IMR-90 (cell line): ENCODE measurements at regions not wholly inside any gene's neighbourhood (a gene's known extent, or its start where the extent isn't known, plus 50 kb on each side); places are given as distances from the start of the nearest gene placed in this dataset.

Experiments used
- ATAC-seq: fragments of 200-7000 bp; cut with Tn5 transposase; 2 replicates; pipeline ENCODE4 v1.9.1; 2020; ENCODE audit warnings: low read depth, mild to moderate bottlenecking, moderate library complexity
- BruUV-seq: library from RNA; stranded (reverse); fragments of 400-500 nt; replicated peaks from 2 replicates; lab custom pipeline; 2021; lab: Mats Ljungman, UMichigan
- CTCF ChIA-PET: fragments of 300-600 bp; formaldehyde crosslinking; extraction: SDS; loops from one replicate; lab custom pipeline; 2021; ENCODE audit warnings: antibody characterized with exemption; lab: Yijun Ruan, JAX
- POLR2A ChIA-PET: fragments of 300-600 bp; sonication (Branson Sonifier 250); formaldehyde crosslinking; loops from one replicate; lab custom pipeline; 2022; ENCODE audit warnings: antibody characterized with exemption; ENCODE audit not compliant: unreplicated experiment; lab: Charles Lee
- DNase-seq: peaks from one replicate; pipeline ENCODE4 v3.0.0; 2013
- H2AFZ ChIP-seq: replicated peaks from 2 replicates; pipeline ENCODE3; 2013; ENCODE audit warnings: low read length, mild to moderate bottlenecking; ENCODE audit not compliant: poor library complexity
- H2AK5ac ChIP-seq: 2 replicates; pipeline ENCODE4 v1.6.1; 2013; ENCODE audit warnings: low read depth, low read length, inconsistent platforms
- H2AK9ac ChIP-seq: replicated peaks from 2 replicates; pipeline ENCODE3; 2013; ENCODE audit warnings: mild to moderate bottlenecking, low read depth, low read length, moderate library complexity; ENCODE audit not compliant: poor library complexity
- H2BK120ac ChIP-seq: 2 replicates; pipeline ENCODE4 v1.6.1; 2013; ENCODE audit warnings: low read depth, low read length, inconsistent platforms
- H2BK15ac ChIP-seq: 3 replicates; pipeline ENCODE4 v1.6.1; 2013; ENCODE audit warnings: low read depth, low read length, inconsistent platforms
- H2BK20ac ChIP-seq: 2 replicates; pipeline ENCODE4 v1.6.1; 2013; ENCODE audit warnings: low read depth, mild to moderate bottlenecking, inconsistent platforms, low read length, moderate library complexity
- H2BK5ac ChIP-seq: 2 replicates; pipeline ENCODE4 v1.6.1; 2013; ENCODE audit warnings: mild to moderate bottlenecking, low read depth, low read length, inconsistent platforms; ENCODE audit not compliant: poor library complexity, severe bottlenecking
- H3K14ac ChIP-seq: replicated peaks from 2 replicates; pipeline ENCODE4 v1.6.1; 2013; ENCODE audit warnings: low read depth, low read length, inconsistent platforms
- H3K18ac ChIP-seq: 2 replicates; pipeline ENCODE4 v1.6.1; 2013; ENCODE audit warnings: low read depth, low read length, control low read depth
- H3K23ac ChIP-seq: 2 replicates; pipeline ENCODE4 v1.6.1; 2013; ENCODE audit warnings: low read depth, low read length, inconsistent platforms
- H3K27ac ChIP-seq: 2 replicates; pipeline ENCODE4 v1.5.1; 2013; ENCODE audit warnings: mild to moderate bottlenecking, control low read depth, low read length; ENCODE audit not compliant: insufficient read depth
- H3K27me3 ChIP-seq: 2 replicates; pipeline ENCODE4 v1.6.1; 2013; ENCODE audit warnings: low read length; ENCODE audit not compliant: control insufficient read depth, insufficient read depth
- H3K36me3 ChIP-seq: 2 replicates; pipeline ENCODE4 v1.6.1; 2013; ENCODE audit warnings: low read length, mixed read lengths; ENCODE audit not compliant: control insufficient read depth, insufficient read depth
- H3K4ac ChIP-seq: 2 replicates; pipeline ENCODE4 v1.6.1; 2013; ENCODE audit warnings: low read depth, low read length, inconsistent platforms
- H3K4me1 ChIP-seq: 2 replicates; pipeline ENCODE4 v1.6.1; 2013; ENCODE audit warnings: low read length, mixed read lengths; ENCODE audit not compliant: control insufficient read depth, insufficient read depth
- H3K4me2 ChIP-seq: 2 replicates; pipeline ENCODE4 v1.6.1; 2013; ENCODE audit warnings: low read depth, mild to moderate bottlenecking, control low read depth, low read length, moderate library complexity
- H3K4me3 ChIP-seq: 2 replicates; pipeline ENCODE4 v1.5.1; 2013; ENCODE audit warnings: low read depth, mild to moderate bottlenecking, control low read depth, low read length, moderate library complexity; ENCODE audit not compliant: insufficient read depth
- H3K56ac ChIP-seq: 2 replicates; pipeline ENCODE4 v1.6.1; 2013; ENCODE audit warnings: low read length, inconsistent platforms; ENCODE audit not compliant: insufficient read depth; ENCODE audit errors: extremely low read depth
- H3K79me1 ChIP-seq, 2 experiments: 2 replicates each; pipeline ENCODE4 v1.6.1; 2013; ENCODE audit warnings: low read length in 2 of 2, inconsistent platforms in 1 of 2, low read depth in 1 of 2
- H3K9ac ChIP-seq: 2 replicates; pipeline ENCODE4 v1.6.1; 2013; ENCODE audit warnings: low read depth, low read length, control low read depth
- H3K9me1 ChIP-seq: 2 replicates; pipeline ENCODE4 v1.6.1; 2013; ENCODE audit warnings: low read length, inconsistent platforms; ENCODE audit not compliant: insufficient read depth
- H3K9me3 ChIP-seq: 2 replicates; pipeline ENCODE4 v1.6.1; 2013; ENCODE audit warnings: low read length; ENCODE audit not compliant: control insufficient read depth, insufficient read depth
- H4K20me1 ChIP-seq: 2 replicates; pipeline ENCODE4 v1.6.1; 2013; ENCODE audit warnings: low read length, inconsistent platforms; ENCODE audit not compliant: insufficient read depth
- H4K5ac ChIP-seq: 2 replicates; pipeline ENCODE4 v1.6.1; 2013; ENCODE audit warnings: mild to moderate bottlenecking, low read depth, low read length, control low read depth
- H4K8ac ChIP-seq, 2 experiments: 2 replicates each; pipeline ENCODE4 v1.6.1; 2013; ENCODE audit warnings: low read depth in 2 of 2, low read length in 2 of 2, control low read depth in 1 of 2, inconsistent platforms in 1 of 2
- H4K91ac ChIP-seq: 2 replicates; pipeline ENCODE4 v1.6.1; 2013; ENCODE audit warnings: low read depth, low read length, inconsistent platforms; ENCODE audit not compliant: insufficient read depth
- BHLHE40 ChIP-seq: fragments of 150-350 bp; IDR thresholded peaks from 2 replicates; pipeline ENCODE4 v1.6.1; 2016; ENCODE audit warnings: mild to moderate bottlenecking, low read depth, low read length
- CEBPB ChIP-seq: IDR thresholded peaks from 2 replicates; pipeline ENCODE4 v1.6.1; 2012; ENCODE audit warnings: low read depth, low read length, improper control_type of control experiment
- CHD1 ChIP-seq: IDR thresholded peaks from 2 replicates; pipeline ENCODE4 v1.6.1; 2012; ENCODE audit warnings: low read depth, low read length, improper control_type of control experiment
- FOS ChIP-seq: fragments of 150-350 bp; IDR thresholded peaks from 2 replicates; pipeline ENCODE4 v1.6.1; 2016; ENCODE audit warnings: low read depth, low read length
- MAFK ChIP-seq: IDR thresholded peaks from 2 replicates; pipeline ENCODE4 v1.6.1; 2012; ENCODE audit warnings: low read depth, low read length, improper control_type of control experiment
- MAZ ChIP-seq: IDR thresholded peaks from 2 replicates; pipeline ENCODE4 v1.6.1; 2012; ENCODE audit warnings: low read depth, mild to moderate bottlenecking, low read length, improper control_type of control experiment, moderate library complexity, borderline replicate concordance
- MXI1 ChIP-seq: IDR thresholded peaks from 2 replicates; pipeline ENCODE4 v1.6.1; 2012; ENCODE audit warnings: low read depth, mild to moderate bottlenecking, low read length, moderate library complexity, borderline replicate concordance
- NFE2L2 ChIP-seq: fragments of 150-350 bp; IDR thresholded peaks from 2 replicates; pipeline ENCODE4 v1.6.1; 2016; ENCODE audit warnings: low read depth, mild to moderate bottlenecking, low read length
- POLR2A ChIP-seq: IDR thresholded peaks from 2 replicates; pipeline ENCODE4 v1.6.1; 2012; ENCODE audit warnings: mild to moderate bottlenecking, low read depth, low read length
- RAD21 ChIP-seq: IDR thresholded peaks from 2 replicates; pipeline ENCODE4 v1.6.1; 2012; ENCODE audit warnings: low read length, improper control_type of control experiment
- RCOR1 ChIP-seq: IDR thresholded peaks from 2 replicates; pipeline ENCODE4 v1.6.1; 2012; ENCODE audit warnings: mild to moderate bottlenecking, low read length, improper control_type of control experiment; ENCODE audit not compliant: insufficient replicate concordance
- RFX5 ChIP-seq: IDR thresholded peaks from 2 replicates; pipeline ENCODE4 v1.8.0; 2012; ENCODE audit warnings: low read depth, mild to moderate bottlenecking, low read length, moderate library complexity
- SMC3 ChIP-seq: fragments of 150-350 bp; IDR thresholded peaks from 2 replicates; pipeline ENCODE4 v1.6.1; 2016; ENCODE audit warnings: low read depth, mild to moderate bottlenecking, antibody characterized with exemption, low read length, moderate library complexity
- WGBS, 2 experiments: methylation state at CpG; one replicate each; pipeline versions ENCODE4 v1.1.5 to v1.1.7; 2013; ENCODE audit warnings: missing lambda C conversion rate in 2 of 2; ENCODE audit not compliant: insufficient read length in 1 of 2; ENCODE audit errors: extremely low coverage in 2 of 2; 5-methylcytosine and 5-hydroxymethylcytosine counted together
- dilution Hi-C: fragments of 300-500 bp; cut with HindIII; formaldehyde crosslinking; loops from one replicate; pipeline ENCODE4 v1.14.3; 2018; ENCODE audit warnings: low sequenced_read_pairs; ENCODE audit not compliant: unreplicated experiment
- in situ Hi-C: fragments of 300-500 bp; cut with MboI; formaldehyde crosslinking; loops from 3 replicates; pipeline ENCODE4 v1.14.3; 2019; ENCODE audit warnings: low sequenced_read_pairs, inconsistent platforms, mixed read lengths
- intact Hi-C: fragments of 100-400 bp; cut with micrococcal nuclease; formaldehyde crosslinking; loops from 2 replicates; pipeline ENCODE4 v1.10.0; 2022
- TF ChIP-seq, protein P1 (sequence below): fragments of 150-350 bp; IDR thresholded peaks from 2 replicates; pipeline ENCODE4 v1.6.1; 2017; ENCODE audit warnings: mild to moderate bottlenecking, antibody characterized with exemption, low read length, low read depth
- TF ChIP-seq, protein P2 (sequence below): conservative IDR thresholded peaks from 2 replicates; pipeline ENCODE4 v1.5.1; 2012; ENCODE audit warnings: mild to moderate bottlenecking, low read depth, low read length, improper control_type of control experiment
- TF ChIP-seq, protein P3 (sequence below): fragments of 150-350 bp; IDR thresholded peaks from 2 replicates; pipeline ENCODE4 v1.6.1; 2016; ENCODE audit warnings: low read depth, mild to moderate bottlenecking, low read length, moderate library complexity, borderline replicate concordance

DNA sequence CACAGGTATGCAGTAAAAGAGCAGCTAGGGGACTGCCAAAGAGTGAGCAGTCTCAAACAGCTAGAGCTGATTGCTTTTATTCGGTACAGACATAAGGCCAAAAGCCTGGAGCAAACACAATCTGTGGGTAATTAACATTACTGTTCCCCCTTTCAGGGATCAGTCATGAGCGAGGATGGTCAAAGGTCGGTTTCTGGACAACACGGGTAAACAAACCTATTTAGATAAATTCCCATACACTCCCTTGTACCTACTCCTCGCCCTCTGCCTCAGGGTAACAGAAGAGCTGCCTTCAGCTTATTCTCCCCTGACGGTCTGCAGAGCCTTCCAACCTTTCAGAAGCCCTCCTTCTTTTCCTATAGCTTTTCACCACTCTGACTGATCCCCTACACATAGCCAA lies 586.0 kb downstream of the SUCLG1 start:
- in situ Hi-C loops, result no loop called here
- H3K9me3 ChIP-seq, result peaks cover 12% of the 10 kb centered on the region
- no peak overlapping the region for H3K9ac ChIP-seq
- no peak overlapping the region for H2AFZ ChIP-seq
- no peak overlapping the region for H3K14ac ChIP-seq
- no peak overlapping the region for H3K18ac ChIP-seq
- no peak overlapping the region for H4K5ac ChIP-seq
- H3K27ac ChIP-seq, result no peak overlapping the region
- no TSS peak for BruUV-seq
- no peak overlapping the region for H3K4ac ChIP-seq
- no peak overlapping the region for H2BK15ac ChIP-seq
- H3K4me1 ChIP-seq, result no peaks in the 10 kb centered on the region
- DNase-seq, result no peak
- no peak overlapping the region for H2AK5ac ChIP-seq
- no peak overlapping the region for H2AK9ac ChIP-seq
- H2BK120ac ChIP-seq, result no peak overlapping the region
- H3K36me3 ChIP-seq, result no peaks in the 10 kb centered on the region
- ChIA-PET CTCF (no interaction called here), POLR2A (no interaction called here)
- no peak overlapping the region for H3K56ac ChIP-seq
- no peak overlapping the region for H2BK5ac ChIP-seq
- H3K4me3 ChIP-seq, result no peak overlapping the region
- H4K8ac ChIP-seq, result no peak overlapping the region
- no peak overlapping the region for H4K91ac ChIP-seq
- WGBS, 2 experiments, result 33% methylated on average over 1 of the region's 6 CpGs; no CpG with 5 or more reads in 1 of the 2 experiments
- intact Hi-C loops, result no loop called here
- H3K27me3 ChIP-seq, result no peaks in the 10 kb centered on the region
- H2BK20ac ChIP-seq, result no peak overlapping the region
- no peak for ATAC-seq
- no peaks in the 10 kb centered on the region for H3K9me1 ChIP-seq
- no peaks in the 10 kb centered on the region for H4K20me1 ChIP-seq
- TF ChIP-seq MAFK, result no peak
- TF ChIP-seq CEBPB, result no peak
- TF ChIP-seq POLR2A, result no peak
- no peak for TF ChIP-seq CHD1
- TF ChIP-seq NFE2L2, result no peak
- no peak for TF ChIP-seq MXI1
- TF ChIP-seq RFX5, result no peak
- no peak for TF ChIP-seq MAZ
- no peak for TF ChIP-seq FOS
- TF ChIP-seq RCOR1, result no peak
- TF ChIP-seq BHLHE40, result no peak
- TF ChIP-seq, protein P1, sequence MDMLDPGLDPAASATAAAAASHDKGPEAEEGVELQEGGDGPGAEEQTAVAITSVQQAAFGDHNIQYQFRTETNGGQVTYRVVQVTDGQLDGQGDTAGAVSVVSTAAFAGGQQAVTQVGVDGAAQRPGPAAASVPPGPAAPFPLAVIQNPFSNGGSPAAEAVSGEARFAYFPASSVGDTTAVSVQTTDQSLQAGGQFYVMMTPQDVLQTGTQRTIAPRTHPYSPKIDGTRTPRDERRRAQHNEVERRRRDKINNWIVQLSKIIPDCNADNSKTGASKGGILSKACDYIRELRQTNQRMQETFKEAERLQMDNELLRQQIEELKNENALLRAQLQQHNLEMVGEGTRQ, result no peak
- TF ChIP-seq, protein P2, sequence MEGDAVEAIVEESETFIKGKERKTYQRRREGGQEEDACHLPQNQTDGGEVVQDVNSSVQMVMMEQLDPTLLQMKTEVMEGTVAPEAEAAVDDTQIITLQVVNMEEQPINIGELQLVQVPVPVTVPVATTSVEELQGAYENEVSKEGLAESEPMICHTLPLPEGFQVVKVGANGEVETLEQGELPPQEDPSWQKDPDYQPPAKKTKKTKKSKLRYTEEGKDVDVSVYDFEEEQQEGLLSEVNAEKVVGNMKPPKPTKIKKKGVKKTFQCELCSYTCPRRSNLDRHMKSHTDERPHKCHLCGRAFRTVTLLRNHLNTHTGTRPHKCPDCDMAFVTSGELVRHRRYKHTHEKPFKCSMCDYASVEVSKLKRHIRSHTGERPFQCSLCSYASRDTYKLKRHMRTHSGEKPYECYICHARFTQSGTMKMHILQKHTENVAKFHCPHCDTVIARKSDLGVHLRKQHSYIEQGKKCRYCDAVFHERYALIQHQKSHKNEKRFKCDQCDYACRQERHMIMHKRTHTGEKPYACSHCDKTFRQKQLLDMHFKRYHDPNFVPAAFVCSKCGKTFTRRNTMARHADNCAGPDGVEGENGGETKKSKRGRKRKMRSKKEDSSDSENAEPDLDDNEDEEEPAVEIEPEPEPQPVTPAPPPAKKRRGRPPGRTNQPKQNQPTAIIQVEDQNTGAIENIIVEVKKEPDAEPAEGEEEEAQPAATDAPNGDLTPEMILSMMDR, result no peak
- TF ChIP-seq, protein P3, sequence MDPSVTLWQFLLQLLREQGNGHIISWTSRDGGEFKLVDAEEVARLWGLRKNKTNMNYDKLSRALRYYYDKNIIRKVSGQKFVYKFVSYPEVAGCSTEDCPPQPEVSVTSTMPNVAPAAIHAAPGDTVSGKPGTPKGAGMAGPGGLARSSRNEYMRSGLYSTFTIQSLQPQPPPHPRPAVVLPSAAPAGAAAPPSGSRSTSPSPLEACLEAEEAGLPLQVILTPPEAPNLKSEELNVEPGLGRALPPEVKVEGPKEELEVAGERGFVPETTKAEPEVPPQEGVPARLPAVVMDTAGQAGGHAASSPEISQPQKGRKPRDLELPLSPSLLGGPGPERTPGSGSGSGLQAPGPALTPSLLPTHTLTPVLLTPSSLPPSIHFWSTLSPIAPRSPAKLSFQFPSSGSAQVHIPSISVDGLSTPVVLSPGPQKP, result no peak
- no peak for TF ChIP-seq RAD21
- TF ChIP-seq SMC3, result no peak
- no peak overlapping the region for H3K4me2 ChIP-seq
- H3K23ac ChIP-seq, result no peak overlapping the region
- dilution Hi-C loops, result no loop called here
- H3K79me1 ChIP-seq, result no peaks in the 10 kb centered on the region
